HepG2 (cell line): ENCODE measurements at regions not wholly inside any gene's neighbourhood (a gene's known extent, or its start where the extent isn't known, plus 50 kb on each side); places are given as distances from the start of the nearest gene placed in this dataset.

Source experiments
- ATAC-seq: fragments of 200-7000 bp; cut with Tn5 transposase; 3 replicates; pipeline ENCODE4 v1.9.1; 2020; ENCODE audit warnings: mild to moderate bottlenecking, moderate library complexity
- BruUV-seq: library from RNA; stranded (reverse); fragments of 400-500 nt; replicated peaks from 2 replicates; lab custom pipeline; 2021; lab: Mats Ljungman, UMichigan
- CTCF ChIA-PET: fragments of 300-600 bp; formaldehyde crosslinking; extraction: SDS; loops from one replicate; lab custom pipeline; 2021; ENCODE audit warnings: low total read pairs, inconsistent platforms, low intra/inter-chr PET ratio; lab: Yijun Ruan, JAX
- POLR2A ChIA-PET: fragments of 350-600 bp; sonication (Branson Sonifier 250); formaldehyde crosslinking; loops from one replicate; lab custom pipeline; 2020; ENCODE audit warnings: antibody characterized with exemption, inconsistent platforms; lab: Yijun Ruan, JAX
- DNase-seq: peaks from one replicate; pipeline ENCODE4 v3.0.0-alpha.2; 2015; ENCODE audit warnings: low spot score
- FAIRE-seq: peaks from 3 replicates; lab custom pipeline; 2011; peaks lifted over from hg19 to GRCh38; lab: Jason Lieb, UNC
- H2AFZ ChIP-seq: one replicate; pipeline ENCODE4 v1.6.1; 2011; ENCODE audit warnings: low read length, inconsistent platforms
- H3K27ac ChIP-seq: fragments of 300-600 bp; 3 replicates; pipeline ENCODE4 v1.8.0; 2011; ENCODE audit warnings: mixed run types, mild to moderate bottlenecking, mixed read lengths, low read length, inconsistent platforms; ENCODE audit not compliant: insufficient read depth; ENCODE audit errors: extremely low read length
- H3K27me3 ChIP-seq, 2 experiments: fragments of 200-600 bp in 1 of 2; 2 replicates in 1 of 2; 3 replicates in 1 of 2; pipeline versions ENCODE4 v1.6.0 to v1.8.0; 2011; ENCODE audit warnings: low read length in 2 of 2, mild to moderate bottlenecking in 2 of 2, moderate library complexity in 2 of 2, inconsistent platforms in 1 of 2; ENCODE audit not compliant: insufficient read depth in 2 of 2, control insufficient read depth in 1 of 2
- H3K36me3 ChIP-seq, 2 experiments: fragments of 200-600 bp in 1 of 2; replicated peaks in 1 of 2; 2 replicates in 1 of 2; 3 replicates in 1 of 2; pipeline versions ENCODE4 v1.5.1 to v1.8.0; 2011; ENCODE audit warnings: low read length in 2 of 2, inconsistent platforms in 1 of 2; ENCODE audit not compliant: insufficient read depth in 2 of 2, control insufficient read depth in 1 of 2
- H3K4me1 ChIP-seq: 2 replicates; pipeline ENCODE4 v1.5.1; 2012; ENCODE audit warnings: low read length, inconsistent platforms; ENCODE audit not compliant: insufficient read depth
- H3K4me2 ChIP-seq: 2 replicates; pipeline ENCODE4 v1.6.0; 2011; ENCODE audit warnings: low read depth, low read length, inconsistent platforms
- H3K4me3 ChIP-seq, 3 experiments: fragments of 200-600 bp in 1 of 3; sonication (generic), shearing (Covaris generic) in 1 of 3; replicated peaks in 1 of 3; 2 replicates each; pipeline ENCODE4 v1.5.1; 2011 to 2016; ENCODE audit warnings: low read length in 3 of 3, inconsistent platforms in 2 of 3, low read depth in 2 of 3, mild to moderate bottlenecking in 2 of 3, control low read depth in 1 of 3, mixed read lengths in 1 of 3; ENCODE audit not compliant: insufficient read depth in 1 of 3
- H3K79me2 ChIP-seq: one replicate; pipeline ENCODE4 v1.6.1; 2011; ENCODE audit warnings: low read length, inconsistent platforms; ENCODE audit not compliant: insufficient read depth
- H3K9ac ChIP-seq: 2 replicates; pipeline ENCODE4 v1.6.0; 2011; ENCODE audit warnings: mild to moderate bottlenecking, low read depth, low read length, inconsistent platforms; ENCODE audit not compliant: insufficient read depth
- H3K9me3 ChIP-seq: 2 replicates; pipeline ENCODE4 v1.5.1; 2012; ENCODE audit warnings: mild to moderate bottlenecking, low read length
- H4K20me1 ChIP-seq: 2 replicates; pipeline ENCODE4 v1.6.0; 2011; ENCODE audit warnings: inconsistent platforms, mild to moderate bottlenecking, low read length, moderate library complexity; ENCODE audit not compliant: insufficient read depth
- BCL6 ChIP-seq: IDR thresholded peaks from 2 replicates; pipeline ENCODE4 v1.6.1; 2016; ENCODE audit warnings: missing genetic modification reagents, missing compliant biosample characterization
- BRCA1 ChIP-seq: sonication (generic); formaldehyde crosslinking; IDR thresholded peaks from 2 replicates; pipeline ENCODE4 v1.4.0; 2020; ENCODE audit warnings: missing genetic modification reagents
- FIP1L1 ChIP-seq: fragments of 200-400 bp; formaldehyde crosslinking; IDR thresholded peaks from 2 replicates; pipeline ENCODE4 v1.6.1; 2018; ENCODE audit warnings: low read depth, mild to moderate bottlenecking, low read length, moderate library complexity, borderline replicate concordance; ENCODE audit not compliant: insufficient read depth
- FOXJ3 ChIP-seq: sonication (generic); formaldehyde crosslinking; IDR thresholded peaks from 2 replicates; pipeline ENCODE4 v1.4.0; 2020; ENCODE audit warnings: missing genetic modification reagents, mild to moderate bottlenecking, borderline replicate concordance
- HNRNPLL ChIP-seq: fragments of 200-400 bp; formaldehyde crosslinking; IDR thresholded peaks from 2 replicates; pipeline ENCODE4 v1.6.1; 2017; ENCODE audit warnings: mild to moderate bottlenecking, low read depth, low read length; ENCODE audit not compliant: poor library complexity, severe bottlenecking
- NRL ChIP-seq: sonication (generic); formaldehyde crosslinking; IDR thresholded peaks from 2 replicates; pipeline ENCODE4 v1.5.0; 2020; ENCODE audit warnings: missing genetic modification reagents, mild to moderate bottlenecking, moderate library complexity, borderline replicate concordance
- YEATS2 ChIP-seq: sonication (generic); formaldehyde crosslinking; IDR thresholded peaks from 2 replicates; pipeline ENCODE4 v1.4.0; 2020; ENCODE audit warnings: missing genetic modification reagents, borderline replicate concordance
- ZBTB20 ChIP-seq: sonication (generic); formaldehyde crosslinking; IDR thresholded peaks from 2 replicates; pipeline ENCODE4 v1.8.1; 2023; ENCODE audit warnings: missing genetic modification reagents, low read depth, mild to moderate bottlenecking, borderline replicate concordance
- ZFX ChIP-seq: sonication (generic); formaldehyde crosslinking; IDR thresholded peaks from 2 replicates; pipeline ENCODE4 v1.4.0; 2020; ENCODE audit warnings: mild to moderate bottlenecking, low read depth, missing genetic modification reagents, moderate library complexity
- ZNF17 ChIP-seq: sonication (generic); formaldehyde crosslinking; IDR thresholded peaks from 2 replicates; pipeline ENCODE4 v1.5.0; 2020; ENCODE audit warnings: mild to moderate bottlenecking, missing genetic modification reagents
- ZNF234 ChIP-seq: sonication (generic); formaldehyde crosslinking; conservative IDR thresholded peaks from 2 replicates; pipeline ENCODE4 v1.5.1; 2020; ENCODE audit warnings: mild to moderate bottlenecking, missing genetic modification reagents
- ZNF24 ChIP-seq: fragments of 450-650 bp; IDR thresholded peaks from 2 replicates; pipeline ENCODE4 v1.6.1; 2017; ENCODE audit warnings: antibody characterized with exemption, mild to moderate bottlenecking
- ZNF350 ChIP-seq: sonication (generic); formaldehyde crosslinking; IDR thresholded peaks from 2 replicates; pipeline ENCODE4 v1.4.0; 2020; ENCODE audit warnings: mild to moderate bottlenecking, low read depth, missing genetic modification reagents, borderline replicate concordance
- ZNF451 ChIP-seq: sonication (generic); formaldehyde crosslinking; IDR thresholded peaks from 2 replicates; pipeline ENCODE4 v1.5.0; 2020; ENCODE audit warnings: mild to moderate bottlenecking, missing genetic modification reagents
- ZNF605 ChIP-seq: sonication (generic); formaldehyde crosslinking; IDR thresholded peaks from 2 replicates; pipeline ENCODE4 v1.8.0; 2022; ENCODE audit warnings: mild to moderate bottlenecking, missing genetic modification reagents
- ZNF652 ChIP-seq: IDR thresholded peaks from 2 replicates; pipeline ENCODE4 v1.6.1; 2016; ENCODE audit warnings: low read depth, borderline replicate concordance
- ZSCAN9 ChIP-seq: IDR thresholded peaks from 2 replicates; pipeline ENCODE4 v1.6.1; 2016; ENCODE audit warnings: borderline replicate concordance
- WGBS: methylation state at CpG from one replicate; pipeline ENCODE4 v1.1.6; 2017; ENCODE audit warnings: low lambda C conversion rate; 5-methylcytosine and 5-hydroxymethylcytosine counted together
- in situ Hi-C: cut with HindIII; loops from 2 replicates; pipeline ENCODE4 v1.10.0; 2017; ENCODE audit warnings: low pct_unique_long_range_greater_than_20kb; ENCODE audit not compliant: extremely low pct_ligation_motif_present
- intact Hi-C: fragments of 100-400 bp; cut with micrococcal nuclease; formaldehyde crosslinking; loops from one replicate; pipeline ENCODE4 v1.10.0; 2022; ENCODE audit not compliant: unreplicated experiment
- TF ChIP-seq, protein P1 (sequence below): sonication (generic); formaldehyde crosslinking; IDR thresholded peaks from 2 replicates; pipeline ENCODE4 v1.4.0; 2020; ENCODE audit warnings: missing genetic modification reagents

GRCh38 chr7:25963733-25964132, 188.3 kb upstream of the NFE2L3 start:
- no peak for TF ChIP-seq ZSCAN9 (CRISPR knock-in tag)
- TF ChIP-seq NRL (CRISPR knock-in tag): no peak
- no peak for TF ChIP-seq ZNF350 (CRISPR knock-in tag)
- no peak for TF ChIP-seq ZNF451
- no peak for TF ChIP-seq ZNF605 (CRISPR knock-in tag)
- TF ChIP-seq HNRNPLL: no peak
- TF ChIP-seq ZBTB20 (CRISPR knock-in tag): no peak
- TF ChIP-seq, protein P1, sequence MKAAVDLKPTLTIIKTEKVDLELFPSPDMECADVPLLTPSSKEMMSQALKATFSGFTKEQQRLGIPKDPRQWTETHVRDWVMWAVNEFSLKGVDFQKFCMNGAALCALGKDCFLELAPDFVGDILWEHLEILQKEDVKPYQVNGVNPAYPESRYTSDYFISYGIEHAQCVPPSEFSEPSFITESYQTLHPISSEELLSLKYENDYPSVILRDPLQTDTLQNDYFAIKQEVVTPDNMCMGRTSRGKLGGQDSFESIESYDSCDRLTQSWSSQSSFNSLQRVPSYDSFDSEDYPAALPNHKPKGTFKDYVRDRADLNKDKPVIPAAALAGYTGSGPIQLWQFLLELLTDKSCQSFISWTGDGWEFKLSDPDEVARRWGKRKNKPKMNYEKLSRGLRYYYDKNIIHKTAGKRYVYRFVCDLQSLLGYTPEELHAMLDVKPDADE: no peak
- no peak for TF ChIP-seq ZNF17 (CRISPR knock-in tag)
- no peak for TF ChIP-seq BRCA1 (CRISPR knock-in tag)
- no peak for TF ChIP-seq ZNF652 (CRISPR knock-in tag)
- TF ChIP-seq YEATS2: no peak
- TF ChIP-seq ZFX (CRISPR knock-in tag): no peak
- no peak for TF ChIP-seq ZNF24
- no peak for TF ChIP-seq ZNF234 (CRISPR knock-in tag)
- TF ChIP-seq BCL6: no peak
- no peak for TF ChIP-seq FOXJ3
- no peak for TF ChIP-seq FIP1L1
- Histone ChIP-seq H4K20me1 (no peaks in the 10 kb centered on the region), H3K36me3 (no peaks in the 10 kb centered on the region), H2AFZ (no peak overlapping the region), H3K27me3 (peaks cover 0 to 14% of the 10 kb centered on the region in 2 experiments; a peak in 3 of 5 replicates), H3K4me2 (no peak overlapping the region), H3K9me3 (no peaks in the 10 kb centered on the region), H3K4me1 (peaks cover 9% of the 10 kb centered on the region), H3K27ac (no peak overlapping the region), H3K4me3 (no peak overlapping the region), H3K79me2 (no peaks in the 10 kb centered on the region), H3K9ac (no peak overlapping the region)
- intact Hi-C loops: no loop called here
- ATAC-seq (no peak), FAIRE-seq (no peak), DNase-seq (no peak)
- in situ Hi-C loops: no loop called here
- ChIA-PET CTCF (no interaction called here), POLR2A (no interaction called here)
- WGBS: 37% methylated on average over 3 of the region's 3 CpGs
- BruUV-seq: no TSS peak
